NCI-H1105 treated with DMSO at 0.1 percent for 48 hours (cell line): ENCODE measurements at regions not wholly inside any gene's neighbourhood (a gene's known extent, or its start where the extent isn't known, plus 50 kb on each side); places are given as distances from the start of the nearest gene placed in this dataset.

Source experiments
- DNase-seq: peaks from one replicate; lab custom pipeline; 2025; lab: John Stamatoyannopoulos, UW

DNA sequence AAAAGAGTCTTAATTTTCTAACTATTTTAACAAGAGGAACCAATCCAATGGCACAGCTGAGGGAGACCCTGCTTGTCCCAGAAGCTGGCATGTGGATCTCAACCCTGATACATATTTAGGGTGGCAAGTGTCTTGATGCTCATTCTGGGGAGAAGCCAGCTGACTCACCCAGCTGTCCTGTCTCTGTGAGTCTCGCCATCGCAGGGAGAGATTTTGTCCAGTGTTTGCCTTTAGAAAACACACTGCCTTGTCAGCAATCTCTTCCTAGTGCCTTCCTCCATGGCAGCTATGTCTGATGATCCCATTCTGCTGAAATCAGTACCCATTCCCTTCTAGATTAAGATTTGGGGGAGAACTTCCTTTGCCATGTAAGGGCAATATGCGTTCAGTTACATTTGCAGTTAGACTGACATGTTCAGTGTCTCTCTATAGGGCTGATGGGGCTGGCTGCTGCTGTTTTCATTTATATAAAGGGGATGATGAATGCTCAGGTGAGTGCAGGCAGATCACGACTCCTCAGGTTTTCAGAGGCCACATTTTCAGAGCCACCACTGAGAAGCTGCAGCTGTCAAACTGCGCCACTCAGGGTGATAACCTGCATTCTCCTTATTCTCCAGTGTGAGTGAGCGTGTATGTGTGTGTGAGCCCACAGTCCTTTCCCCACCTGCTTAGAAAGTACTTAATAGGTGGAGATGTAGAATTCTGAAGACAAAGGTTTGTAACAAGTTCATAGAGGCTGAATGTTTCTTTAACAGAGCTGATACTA lies 217.0 kb downstream of the GAS1 start:
- no peak for DNase-seq

GRCh38 chr9:86724529-86724928 lies 222.8 kb downstream of the GAS1 start:
- DNase-seq: no peak

DNA sequence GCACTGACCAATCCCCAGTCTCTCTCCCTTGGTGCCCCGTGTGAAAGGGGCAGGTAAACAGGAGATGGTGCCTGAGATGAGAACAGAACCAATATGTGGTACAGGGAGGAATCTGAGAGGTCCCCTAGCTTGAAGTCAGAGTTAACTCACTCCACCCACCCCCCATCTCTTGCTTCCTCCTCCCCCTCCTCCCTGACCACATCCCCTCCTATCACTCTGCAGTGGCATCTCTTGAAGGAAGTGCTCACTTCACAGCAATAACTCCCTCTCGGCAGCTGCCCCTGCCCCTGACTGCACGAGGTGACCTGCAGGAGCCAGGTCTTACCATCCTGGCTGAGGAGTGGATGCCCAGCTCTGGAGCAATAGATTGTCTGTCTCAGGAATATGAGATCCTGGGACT lies 224.0 kb downstream of the GAS1 start:
- no peak for DNase-seq

- no peak for DNase-seq
Measured at GRCh38 chr9:86722706-86723075, 224.6 kb downstream of the GAS1 start.

DNA sequence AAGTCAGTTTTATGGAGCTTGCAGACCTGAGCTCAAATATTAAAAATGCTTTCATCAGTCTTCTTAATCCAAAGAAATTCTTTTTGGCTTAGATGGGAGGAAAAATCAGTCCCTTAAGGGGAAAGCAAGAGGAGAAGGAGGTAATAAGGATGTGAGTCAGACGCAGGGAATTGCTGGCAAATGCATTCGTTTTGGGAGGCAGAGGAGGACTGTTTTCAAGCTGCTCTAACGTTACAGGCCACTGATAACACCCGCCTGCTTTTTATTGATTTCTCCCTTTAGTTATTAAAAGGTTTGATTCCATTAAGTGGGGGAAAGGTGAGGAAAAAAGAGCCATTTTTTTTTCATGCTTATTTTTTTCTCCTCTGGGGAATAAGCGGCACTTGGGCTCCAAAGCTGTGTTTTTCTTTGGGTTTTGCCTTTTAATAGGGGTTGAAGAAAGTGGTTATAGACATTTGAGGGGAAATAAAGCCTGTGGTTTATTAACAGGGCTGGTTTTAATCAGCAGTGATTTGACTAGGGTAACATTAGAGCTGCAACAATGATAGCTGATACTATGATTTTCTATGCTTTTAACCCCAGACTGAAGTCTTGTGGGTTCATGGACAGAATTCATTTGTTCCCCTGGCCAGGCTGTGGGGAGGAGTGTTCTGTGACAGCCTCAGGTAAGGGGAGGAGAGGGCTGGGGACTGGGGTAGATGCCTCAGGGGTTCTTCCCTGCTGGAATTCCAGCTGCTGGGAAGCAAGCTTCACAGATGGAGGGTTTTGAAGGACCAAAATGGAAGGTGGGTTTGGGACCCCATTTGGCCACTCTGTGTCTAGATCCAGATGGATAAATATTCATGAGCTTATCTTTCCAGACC lies 225.2 kb downstream of the GAS1 start:
- no peak for DNase-seq

- DNase-seq: no peak
Measured at GRCh38 chr9:86721226-86721781, 226.0 kb downstream of the GAS1 start.

DNA sequence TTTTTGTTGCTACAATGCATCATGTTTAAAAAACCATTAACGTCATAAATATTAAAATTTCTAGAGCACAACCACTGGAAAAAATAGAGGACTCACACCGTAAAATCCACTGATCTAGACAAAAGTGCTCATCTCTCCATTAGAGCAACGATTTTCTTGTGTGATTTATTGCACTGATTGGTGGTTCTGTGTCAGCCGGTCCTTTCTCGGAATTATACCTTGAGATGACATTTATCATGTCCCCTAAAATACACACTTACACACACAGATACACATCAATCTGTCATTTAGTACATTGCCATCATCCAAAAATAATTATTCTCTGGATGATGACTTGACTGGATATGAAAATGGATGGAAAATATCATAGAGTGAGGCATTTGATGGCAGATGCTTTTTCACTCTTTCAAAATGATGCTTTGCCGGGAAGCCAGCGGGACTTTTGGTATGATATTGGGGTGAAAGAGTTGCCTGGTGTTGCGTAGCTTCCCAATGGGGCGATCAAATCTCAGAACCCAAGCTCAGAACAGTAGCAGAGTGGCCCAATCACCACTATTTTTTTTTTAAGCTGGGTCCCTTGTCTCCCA lies 226.6 kb downstream of the GAS1 start:
- DNase-seq: no peak

DNA sequence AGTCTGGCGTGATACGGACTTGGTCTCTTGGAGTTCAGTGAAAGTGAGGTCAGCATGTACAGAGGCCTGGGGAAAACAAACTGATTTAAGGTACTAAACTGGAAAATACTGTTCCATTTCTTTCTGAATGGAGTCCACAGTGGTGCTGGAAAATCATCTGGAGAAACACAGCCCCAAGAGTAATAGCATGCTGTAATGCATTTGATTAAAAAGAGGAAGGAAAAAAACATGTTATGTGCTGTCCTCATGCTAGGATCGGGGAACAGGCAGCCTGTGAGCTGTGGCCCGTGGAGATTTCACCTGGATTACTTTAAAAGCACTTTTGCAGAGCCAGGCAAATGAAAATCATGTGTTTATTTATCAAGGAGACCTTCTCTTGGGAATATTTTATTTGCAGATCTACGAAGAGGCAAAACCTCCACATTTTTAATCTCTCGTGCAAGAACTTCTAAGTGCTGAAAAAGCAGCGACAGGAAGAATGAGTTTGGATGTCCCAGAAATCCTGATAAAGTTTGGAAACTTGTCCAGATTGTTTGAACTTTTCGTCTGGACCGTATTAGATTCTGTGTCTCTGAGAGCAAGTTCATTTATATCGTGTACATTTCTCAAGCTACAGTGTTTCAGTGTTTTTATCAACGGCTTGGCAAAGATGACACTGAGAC lies 228.8 kb downstream of the GAS1 start:
- no peak for DNase-seq

- no peak for DNase-seq
Measured at GRCh38 chr9:86716326-86716922, 230.9 kb downstream of the GAS1 start.

- no peak for DNase-seq
Measured at GRCh38 chr9:86714999-86715398, 232.3 kb downstream of the GAS1 start.

- no peak for DNase-seq
Measured at GRCh38 chr9:86713970-86714369, 233.3 kb downstream of the GAS1 start.

DNA sequence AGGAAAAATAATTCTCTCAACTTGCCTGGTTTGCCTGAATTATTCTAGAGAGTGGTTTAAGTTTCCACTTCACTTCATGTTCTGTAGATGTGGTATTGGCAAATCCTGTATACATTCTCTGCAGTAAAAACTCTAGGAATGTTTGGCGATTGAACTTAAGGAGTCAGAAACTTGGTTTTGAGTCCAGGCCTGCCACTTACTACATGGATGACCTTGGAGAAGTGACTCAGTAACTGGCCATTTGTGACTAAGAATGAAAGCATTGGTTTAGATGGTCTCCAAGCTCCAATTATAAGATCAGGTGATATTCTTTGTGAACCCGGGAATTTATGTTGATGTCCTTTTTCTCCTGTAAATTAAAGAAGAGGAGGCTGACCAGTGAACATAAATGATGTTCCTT lies 233.8 kb downstream of the GAS1 start:
- no peak for DNase-seq

DNA sequence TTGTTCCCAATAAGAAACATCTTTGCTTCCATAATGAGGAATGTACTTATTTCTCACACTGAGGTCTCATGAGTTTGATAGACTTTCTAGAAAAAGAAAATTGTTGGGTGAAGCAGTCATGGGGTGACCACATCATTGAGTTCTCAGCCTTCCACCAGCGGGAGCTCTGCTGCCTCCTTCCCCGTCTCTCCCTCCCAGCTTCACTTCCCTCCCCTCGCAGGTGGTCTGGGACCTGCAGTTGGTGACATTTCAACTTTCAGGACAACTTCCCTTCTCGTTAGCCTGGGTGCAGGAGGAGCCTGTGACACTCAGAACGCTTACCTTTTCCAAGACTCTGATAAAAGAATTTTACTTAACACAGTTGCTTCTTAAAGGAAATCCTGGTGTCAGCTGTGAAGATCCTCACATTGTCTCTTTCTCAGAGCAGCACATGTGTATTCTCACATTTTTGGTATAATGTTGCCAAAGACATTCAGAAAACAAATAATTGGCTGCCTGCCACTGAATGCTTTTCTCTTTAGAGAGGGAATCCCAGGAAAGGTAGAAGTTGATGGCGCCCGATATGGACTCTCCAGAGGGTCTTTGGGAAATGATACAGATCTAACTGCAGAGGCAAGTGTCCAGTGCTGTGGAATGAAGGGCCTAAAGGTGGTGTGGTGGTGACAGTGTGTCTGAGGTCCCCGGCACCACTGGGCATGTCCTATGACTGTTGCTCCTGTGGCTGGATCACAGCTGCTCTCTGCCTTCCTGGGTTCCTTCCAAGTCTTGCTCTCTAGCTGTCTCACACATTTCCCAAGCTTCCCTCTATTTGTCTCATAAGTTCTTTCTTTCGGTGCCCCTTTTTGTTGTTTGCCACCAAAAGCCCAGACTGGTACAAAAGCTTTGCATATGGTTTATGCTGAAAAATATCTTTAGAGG lies 238.1 kb downstream of the GAS1 start:
- DNase-seq: no peak

- DNase-seq: no peak
Measured at GRCh38 chr9:86707932-86708510, 239.3 kb downstream of the GAS1 start.

- DNase-seq: no peak
Measured at GRCh38 chr9:86706391-86706790, 240.9 kb downstream of the GAS1 start.

- no peak for DNase-seq
Measured at GRCh38 chr9:86705490-86705889, 241.8 kb downstream of the GAS1 start.

GRCh38 chr9:86703346-86703745 lies 244.0 kb downstream of the GAS1 start:
- no peak for DNase-seq

GRCh38 chr9:86700629-86701028 lies 246.7 kb downstream of the GAS1 start:
- peak; percentile 86 for DNase-seq

GRCh38 chr9:86697999-86698398 lies 249.3 kb downstream of the GAS1 start:
- no peak for DNase-seq

GRCh38 chr9:86697213-86697612 lies 250.1 kb downstream of the GAS1 start:
- peak; percentile 68 for DNase-seq
